Activated CD4-positive, alpha-beta T cell treated with anti-CD3 and anti-CD28 coated beads for 48 hours (primary cell): ENCODE measurements at regions not wholly inside any gene's neighbourhood (a gene's known extent, or its start where the extent isn't known, plus 50 kb on each side); places are given as distances from the start of the nearest gene placed in this dataset.

ENCODE experiments used
- DNase-seq: peaks from one replicate; pipeline ENCODE4 v3.0.0-alpha.2; 2020

DNA sequence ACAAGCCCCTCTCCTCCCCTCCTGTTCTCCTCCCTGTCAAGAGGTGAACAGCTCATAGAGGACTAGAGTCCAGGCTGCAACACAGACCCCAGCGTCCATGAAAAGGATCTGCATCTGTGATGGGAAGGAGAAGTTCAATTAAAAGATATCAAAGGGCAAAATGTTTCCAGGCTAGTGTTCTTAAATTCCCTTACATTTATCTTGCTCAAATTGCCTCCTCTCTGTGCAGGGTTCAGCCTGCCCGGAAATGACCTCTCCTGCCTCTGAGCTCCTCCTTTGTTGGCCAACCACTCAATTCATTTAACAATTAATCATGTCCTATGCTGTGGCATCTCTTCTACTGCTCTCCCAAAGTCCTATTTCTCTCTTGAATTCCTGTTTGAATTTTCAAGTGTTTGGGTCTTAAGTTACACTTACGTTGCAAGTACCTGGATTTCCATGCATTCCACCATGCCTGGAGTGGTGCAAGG lies 105.3 kb downstream of the TSN start:
- DNase-seq, result no peak

DNA sequence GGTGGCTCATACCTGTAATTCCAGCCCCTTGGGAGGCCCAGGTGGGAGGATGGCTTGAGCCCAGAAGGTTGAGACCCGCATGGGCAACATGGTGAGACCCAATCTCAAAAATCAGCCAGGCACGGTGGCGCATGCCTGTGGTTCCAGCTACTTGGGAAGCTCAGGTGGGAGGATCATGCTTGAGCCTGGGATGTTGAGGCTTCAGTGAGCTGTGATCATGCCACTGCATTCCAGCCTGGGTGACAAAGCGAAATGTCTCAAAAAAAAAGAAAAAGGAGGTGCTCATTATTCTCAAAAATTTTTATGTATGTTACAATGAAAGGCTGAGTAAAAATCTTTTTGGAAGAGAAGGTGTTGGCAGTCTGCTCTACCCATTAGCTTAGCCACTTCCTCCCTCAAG lies 106.8 kb downstream of the TSN start:
- no peak for DNase-seq

DNA sequence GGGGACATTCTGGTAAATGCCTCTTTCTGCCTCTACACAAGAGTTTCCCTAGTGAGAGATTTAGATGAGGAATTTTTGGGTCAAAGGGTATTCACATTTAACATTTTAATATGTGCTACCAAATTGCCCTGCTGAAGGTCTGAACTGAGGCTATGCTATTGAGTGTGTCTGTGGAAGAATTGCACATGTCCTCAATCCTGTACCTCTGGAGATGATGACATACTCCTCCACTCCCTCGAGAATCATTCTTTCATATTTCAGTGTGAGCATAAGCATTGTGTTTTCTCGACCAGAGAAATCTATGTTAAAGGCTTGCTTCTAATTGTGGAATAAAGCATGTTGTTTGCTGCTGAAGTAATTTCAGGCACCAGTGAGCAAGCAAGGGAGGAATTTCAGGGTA lies 110.5 kb downstream of the TSN start:
- no peak for DNase-seq

DNA sequence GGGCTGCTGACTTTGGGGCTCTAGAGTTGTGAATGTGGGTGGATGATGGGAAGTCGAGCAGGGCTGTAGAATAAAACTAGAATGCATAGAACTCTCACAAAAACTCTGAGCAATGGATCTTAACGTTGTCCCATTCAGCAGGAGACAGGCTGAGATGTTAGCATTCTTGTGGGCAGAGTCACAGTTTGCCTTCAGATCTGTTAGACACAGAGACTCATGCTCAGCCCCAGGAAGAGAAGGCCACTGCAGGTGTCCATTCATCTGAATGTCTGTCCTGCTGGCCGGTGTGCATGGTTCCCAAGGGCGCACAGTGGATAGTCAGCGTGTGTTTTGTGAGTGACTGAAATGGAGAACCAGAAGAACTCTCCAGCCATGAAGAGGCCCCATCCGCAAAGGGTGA lies 111.3 kb downstream of the TSN start:
- no peak for DNase-seq

DNA sequence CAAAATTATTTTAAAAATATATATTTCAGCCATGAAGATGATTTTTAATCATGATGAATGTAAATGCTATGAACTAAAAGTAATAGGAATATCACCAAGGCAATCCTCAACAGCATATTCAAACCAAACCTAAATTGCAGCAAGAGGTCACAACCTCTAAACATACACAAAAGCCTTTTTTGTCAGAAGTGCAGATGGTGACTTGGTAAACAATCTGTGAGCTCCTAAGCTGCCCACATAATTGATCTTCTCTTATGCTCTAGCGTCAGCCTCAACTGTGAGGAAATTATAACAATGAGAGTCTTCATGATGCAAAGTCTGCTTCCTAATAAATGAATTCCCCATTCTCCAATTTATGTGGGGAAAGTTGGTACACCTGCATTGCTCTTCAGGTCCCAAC lies 113.2 kb downstream of the TSN start:
- DNase-seq, result no peak

DNA sequence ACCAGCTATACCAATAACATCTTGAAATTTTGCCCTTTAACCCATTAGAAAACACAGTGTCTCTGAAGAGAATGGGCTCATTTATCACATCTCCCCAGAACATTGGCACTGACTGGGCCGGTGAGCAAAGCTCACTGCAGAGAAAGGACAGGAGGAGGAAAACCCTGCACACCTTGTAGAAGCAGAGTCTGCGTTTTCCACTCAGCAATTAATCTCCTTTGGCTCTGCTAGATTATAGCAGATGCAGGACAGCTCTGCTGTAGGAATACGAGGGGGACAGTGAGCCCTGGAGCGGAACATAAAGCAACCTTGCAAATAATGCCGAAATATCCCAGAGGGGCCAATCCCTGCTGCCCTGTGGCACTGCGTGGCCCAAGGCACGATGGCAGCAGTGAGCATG lies 113.9 kb downstream of the TSN start:
- DNase-seq, result no peak

DNA sequence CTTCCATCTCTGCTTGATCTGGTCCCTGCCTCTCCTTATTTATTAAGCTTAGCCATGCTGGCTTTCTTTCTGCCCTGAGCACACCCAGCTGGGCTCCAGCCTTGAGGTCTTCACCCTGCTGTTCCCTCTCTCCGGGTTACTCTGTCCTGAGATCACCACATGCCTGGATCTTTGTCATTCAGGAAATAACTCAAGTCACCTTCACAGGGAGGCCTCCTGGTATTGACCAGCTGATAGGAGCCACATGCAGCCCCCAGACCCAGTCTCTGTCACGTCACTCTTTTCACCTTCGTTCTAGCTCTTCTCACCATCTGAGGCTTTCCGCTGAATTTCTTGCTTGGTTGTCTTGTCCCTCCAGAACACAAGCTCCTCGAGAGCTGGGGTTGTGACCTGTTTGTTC lies 114.4 kb downstream of the TSN start:
- DNase-seq, result no peak

DNA sequence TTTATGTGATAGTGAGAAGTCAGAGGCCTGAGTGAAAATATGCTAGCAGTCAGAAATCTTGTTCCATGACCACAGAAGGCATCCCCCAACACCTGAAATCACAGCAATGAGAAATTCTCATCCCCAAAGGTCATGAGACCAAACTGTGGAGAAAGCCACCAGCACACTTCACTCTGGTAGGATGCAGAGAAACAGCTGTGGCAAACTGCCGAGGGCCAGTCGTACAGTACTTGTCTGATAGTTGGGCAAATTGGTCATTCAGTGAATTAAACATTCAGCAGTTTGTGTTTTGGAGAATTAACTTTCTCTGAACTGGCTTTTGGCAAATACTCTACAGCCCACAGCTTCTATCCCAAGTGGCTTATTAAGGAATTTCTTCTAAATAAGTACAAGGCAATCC lies 117.2 kb downstream of the TSN start:
- DNase-seq, result no peak

DNA sequence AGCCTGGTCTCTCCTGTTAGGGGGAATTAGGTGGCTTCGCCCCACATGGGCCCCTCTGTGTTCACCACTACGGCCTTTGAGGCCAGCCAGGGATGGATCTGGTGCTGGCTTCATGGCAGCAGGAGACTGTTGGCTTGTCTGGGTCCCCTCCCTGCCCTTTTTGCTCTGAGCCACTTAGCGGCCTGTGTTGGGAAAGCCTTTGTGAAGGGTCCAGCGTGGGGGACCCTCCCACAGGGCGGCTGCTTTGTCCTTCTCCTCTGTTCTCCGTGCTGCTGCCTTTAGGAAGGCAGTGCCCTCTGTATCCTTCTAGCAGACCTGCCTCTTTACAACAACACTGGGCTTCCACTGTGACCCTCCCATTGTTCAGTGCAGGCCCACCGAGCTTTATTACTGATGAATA lies 118.4 kb downstream of the TSN start:
- DNase-seq, result no peak

DNA sequence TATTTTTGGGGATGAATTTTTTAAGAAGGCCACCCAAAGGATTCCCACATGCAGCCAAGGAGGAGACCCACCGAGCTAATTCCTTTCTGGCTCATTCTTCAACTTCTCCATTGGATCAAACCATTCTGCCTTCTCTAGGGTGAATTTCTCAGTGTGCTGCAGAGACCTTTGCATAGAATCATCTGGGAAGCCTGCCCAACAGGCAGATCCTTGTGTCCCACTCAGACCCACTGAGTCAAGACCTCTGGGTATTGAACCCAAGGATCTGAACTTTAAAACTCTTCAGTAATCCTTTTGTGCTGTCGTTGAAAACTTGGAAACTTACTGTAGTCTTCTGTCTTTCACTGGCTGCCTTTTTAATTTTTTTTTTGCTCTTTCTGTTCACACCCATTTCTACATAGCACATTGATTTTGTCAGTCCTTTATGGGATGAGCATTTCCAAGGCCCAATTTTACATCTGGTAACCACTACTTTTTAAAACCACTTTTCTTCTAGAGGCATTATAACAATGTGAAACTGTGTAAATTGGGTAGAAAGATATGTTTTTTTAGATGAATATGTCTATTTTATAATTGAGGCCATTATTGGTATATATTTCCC lies 120.2 kb downstream of the TSN start:
- no peak for DNase-seq

DNA sequence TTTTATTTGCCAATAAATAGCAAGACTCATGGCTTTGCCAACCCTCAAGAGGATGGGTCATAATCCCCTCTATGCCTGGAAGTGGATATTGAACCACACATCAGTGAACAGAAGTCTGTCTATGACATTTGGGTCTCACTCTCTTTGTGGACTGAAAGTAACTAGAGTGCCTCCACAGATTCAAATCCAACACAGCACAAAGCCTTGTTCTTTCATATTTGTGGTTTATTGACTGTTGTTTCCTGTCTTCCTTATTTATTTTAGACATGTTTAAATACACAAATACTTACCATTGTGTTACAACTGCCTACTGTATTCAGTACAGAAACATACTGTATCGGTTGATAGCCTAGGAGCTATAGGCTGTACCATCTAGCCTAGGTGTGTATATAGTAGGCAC lies 121.9 kb downstream of the TSN start:
- DNase-seq, result no peak

DNA sequence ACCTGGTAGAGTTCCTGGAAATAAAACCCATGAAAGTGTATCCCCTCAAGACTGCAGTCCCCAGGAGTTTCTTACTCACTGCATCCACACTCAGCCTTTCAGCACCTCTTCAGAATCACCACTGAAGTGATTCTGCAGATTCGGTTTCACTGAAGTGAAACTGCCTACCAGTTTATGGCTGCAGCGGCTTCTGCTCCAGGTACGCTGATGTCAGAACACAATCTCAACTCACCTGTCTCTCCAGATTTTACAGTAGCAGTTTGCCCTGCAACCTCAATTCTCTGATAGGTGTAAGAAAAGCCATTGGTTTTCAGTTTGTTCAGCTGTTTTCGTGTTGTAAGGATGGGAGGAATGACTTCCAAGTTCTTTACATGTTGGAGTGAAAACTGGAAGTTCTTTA lies 124.8 kb downstream of the TSN start:
- no peak for DNase-seq

DNA sequence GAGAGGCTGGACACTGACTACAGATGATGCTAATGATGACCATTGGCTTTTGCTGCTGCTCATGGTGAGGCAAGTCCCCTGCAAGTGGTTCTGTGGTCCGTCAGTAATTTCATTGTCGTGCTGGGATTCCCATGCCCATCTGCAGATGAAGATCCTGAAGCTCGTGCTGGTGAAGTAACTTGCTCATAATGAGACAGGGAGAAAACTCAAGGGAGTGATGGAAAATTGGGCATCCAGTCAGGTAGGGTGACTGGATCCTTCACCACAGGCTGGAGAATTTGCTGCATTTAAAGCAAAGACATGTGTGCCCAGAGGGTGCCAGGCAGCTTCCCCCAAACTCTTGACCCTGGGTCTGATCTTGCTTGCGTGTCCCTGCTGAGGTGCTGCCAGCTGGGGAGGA lies 125.6 kb downstream of the TSN start:
- DNase-seq, result no peak

DNA sequence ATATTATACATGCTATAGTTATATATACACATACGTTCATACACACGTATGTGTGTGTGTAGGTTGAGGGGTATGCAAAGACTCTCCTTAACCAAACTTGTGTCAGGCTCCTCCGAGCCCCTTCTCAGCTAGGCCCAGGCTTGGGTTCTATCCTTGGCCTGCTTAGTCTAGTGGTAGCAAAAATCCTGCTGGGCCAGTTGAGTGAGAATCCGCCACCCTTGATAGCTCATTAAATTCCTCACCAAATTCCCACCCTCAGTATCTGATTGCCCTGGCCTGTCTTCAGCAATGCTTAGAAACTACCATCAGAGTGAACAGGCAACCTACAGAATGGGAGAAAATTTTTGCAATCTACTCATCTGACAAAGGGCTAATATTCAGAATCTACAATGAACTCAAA lies 126.5 kb downstream of the TSN start:
- no peak for DNase-seq

DNA sequence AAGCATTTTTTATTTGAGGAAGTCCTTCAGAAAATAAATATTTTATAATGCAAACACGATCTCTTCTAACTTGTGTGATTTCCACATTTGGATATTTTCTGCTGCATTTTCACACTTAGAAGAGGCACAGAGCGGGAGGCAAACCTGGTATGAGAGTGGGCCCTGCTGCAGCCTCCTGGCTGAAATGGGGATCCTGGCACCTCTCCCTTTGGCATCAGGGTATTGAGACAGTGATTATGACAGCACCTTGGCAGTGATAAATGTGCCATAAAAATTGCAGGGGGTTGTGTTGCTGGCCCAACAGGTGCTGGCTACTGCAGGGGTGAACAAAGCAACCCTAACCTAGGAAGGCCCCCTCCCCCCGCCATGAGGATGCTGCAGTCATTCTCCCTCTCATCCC lies 128.6 kb downstream of the TSN start:
- DNase-seq, result no peak

DNA sequence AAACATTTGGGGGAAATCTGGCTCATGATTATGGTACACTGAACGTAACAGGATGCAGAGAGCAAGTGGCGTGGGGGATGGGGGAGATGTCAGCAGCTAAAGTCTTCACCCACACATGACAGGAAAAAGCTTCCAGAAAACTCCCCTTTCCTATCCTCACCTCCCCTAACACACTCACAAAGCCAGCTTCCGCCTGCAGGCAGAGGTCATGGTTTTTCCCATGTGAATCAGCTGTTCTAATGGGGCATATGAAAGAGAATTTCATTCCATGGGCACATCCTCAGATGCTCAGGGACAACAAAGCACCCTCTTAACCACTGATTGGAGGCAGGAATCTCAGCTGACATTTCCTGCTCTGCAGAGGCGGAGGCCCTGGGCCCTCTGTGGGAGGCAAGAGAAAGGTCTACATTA lies 129.1 kb downstream of the TSN start:
- DNase-seq, result no peak

DNA sequence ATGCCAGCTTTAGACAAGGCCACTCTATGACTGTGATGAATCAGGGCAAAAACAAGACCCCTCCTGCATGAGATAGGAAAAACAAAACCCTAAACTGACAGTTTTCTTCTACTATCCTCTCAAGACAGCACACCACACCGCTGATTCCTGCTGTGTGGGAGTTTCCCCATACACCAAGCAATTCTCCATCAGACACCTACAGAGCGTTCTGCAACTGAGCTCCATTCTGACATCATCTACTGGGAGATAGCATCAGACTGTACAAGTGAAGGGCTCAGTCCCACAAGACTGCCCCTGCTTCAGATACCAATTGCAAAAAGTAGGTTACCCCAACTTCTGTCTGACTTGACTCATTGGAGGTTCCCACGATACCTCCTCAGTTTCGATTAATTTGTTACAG lies 130.6 kb downstream of the TSN start:
- no peak for DNase-seq

DNA sequence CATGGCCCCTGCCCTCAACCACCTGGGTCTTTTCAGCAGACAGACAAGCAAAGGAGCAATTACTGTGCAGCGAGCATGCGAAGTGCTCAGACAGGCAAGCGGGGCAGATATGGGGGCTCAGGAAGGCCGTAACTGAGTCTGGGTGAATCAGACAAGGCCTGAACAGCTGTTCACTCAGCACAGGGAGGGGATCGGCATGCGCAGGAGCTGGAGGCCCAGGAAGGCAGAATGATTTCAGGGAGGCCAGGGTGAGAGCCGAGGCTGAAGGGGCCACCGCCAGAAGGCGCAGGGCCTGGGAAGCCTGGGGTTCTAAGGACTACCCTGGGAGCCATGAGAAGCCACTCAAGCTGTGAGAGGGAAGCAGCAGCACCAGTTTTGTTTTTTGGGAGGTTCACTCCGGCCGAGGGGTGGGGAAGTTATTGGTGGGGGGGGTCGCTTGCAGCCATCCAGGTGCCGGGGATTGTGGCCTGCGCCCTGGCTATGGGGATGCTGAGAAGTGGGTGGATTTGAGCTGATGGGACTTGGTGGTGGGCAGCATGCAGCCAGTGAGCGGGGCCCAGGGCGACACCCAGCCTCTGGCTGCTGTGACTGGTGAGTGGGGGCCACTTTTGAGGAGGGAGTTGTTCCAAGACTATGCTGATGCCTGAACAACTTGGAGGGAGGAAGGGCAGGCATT lies 132.2 kb downstream of the TSN start:
- no peak for DNase-seq

DNA sequence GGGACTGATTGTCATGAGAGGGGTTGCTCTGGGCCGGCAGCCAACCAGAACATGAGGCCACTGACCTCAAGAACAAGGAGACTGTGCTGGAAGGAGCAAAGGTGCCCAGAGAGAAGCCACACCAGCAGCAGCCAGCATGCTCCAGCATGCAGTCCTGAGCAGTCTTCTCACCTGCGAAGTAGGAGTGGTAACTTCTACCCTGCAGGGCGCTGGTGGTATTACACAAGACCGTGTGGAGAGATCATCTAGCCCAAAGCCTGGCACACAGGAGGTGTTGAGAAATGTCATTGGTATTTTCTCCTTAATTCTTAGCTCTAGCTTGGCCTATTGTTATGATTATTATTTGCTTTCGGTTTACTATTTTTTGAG lies 132.7 kb downstream of the TSN start:
- peak; percentile 57 for DNase-seq

DNA sequence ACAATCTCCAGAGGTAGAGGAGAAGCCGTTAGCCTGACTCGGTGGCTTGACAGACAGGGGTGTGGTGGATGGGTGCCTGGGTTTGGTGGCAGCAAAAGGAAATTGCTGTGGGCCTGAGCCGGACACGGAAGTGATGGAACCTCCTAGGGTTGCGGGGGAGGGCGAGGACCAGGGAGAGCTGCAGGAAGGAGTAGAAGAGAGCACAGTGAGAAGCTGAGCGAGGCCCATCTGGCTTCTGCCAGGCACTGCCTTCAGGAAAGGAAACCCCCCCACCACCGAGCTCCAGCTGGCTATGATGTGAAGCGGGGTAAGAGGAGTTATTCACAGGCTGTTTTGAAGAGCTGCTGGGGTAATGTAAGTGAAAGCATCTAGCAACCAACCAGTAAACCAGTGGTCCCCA lies 134.6 kb downstream of the TSN start:
- DNase-seq, result no peak

DNA sequence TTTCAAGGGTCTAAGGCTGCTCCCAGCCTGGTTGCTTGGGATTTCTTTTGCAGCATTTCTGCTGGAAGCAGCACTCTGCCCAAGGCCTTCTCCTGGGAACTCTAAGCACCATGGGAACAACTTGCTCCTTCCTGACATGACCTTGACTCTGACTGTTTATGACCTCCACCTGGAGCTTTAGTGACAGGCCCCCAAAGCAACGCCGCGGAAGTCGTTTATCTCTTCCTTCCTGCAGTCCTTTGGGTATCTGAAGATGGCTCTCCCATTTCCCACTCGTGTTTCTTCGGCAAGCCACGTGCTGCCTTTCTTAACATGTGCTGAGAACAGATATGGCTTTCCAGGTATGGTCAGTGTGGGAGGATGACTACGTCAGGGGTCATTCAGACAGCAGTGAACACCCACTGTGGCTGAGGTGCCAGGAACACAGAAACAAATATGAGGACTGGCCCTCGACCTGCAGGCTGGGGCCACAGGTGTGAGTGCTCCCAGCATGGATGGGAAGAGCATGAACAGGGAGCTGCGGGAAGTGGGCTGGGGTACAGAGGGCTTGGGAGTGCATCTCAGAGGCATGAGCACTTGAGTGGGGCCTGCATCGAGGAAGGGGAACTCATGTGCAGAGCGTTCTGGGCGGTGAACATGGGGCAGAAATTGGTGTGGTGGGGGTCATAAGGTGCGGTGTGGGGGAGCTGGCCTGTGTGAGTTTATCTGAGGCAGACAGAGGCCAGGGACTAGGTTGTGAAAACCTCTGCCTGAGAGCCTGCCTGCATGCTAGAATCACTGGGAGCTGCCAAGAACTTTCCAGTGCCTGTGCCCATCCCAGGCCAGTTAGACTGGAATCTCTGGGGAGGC lies 140.5 kb downstream of the TSN start:
- no peak for DNase-seq

DNA sequence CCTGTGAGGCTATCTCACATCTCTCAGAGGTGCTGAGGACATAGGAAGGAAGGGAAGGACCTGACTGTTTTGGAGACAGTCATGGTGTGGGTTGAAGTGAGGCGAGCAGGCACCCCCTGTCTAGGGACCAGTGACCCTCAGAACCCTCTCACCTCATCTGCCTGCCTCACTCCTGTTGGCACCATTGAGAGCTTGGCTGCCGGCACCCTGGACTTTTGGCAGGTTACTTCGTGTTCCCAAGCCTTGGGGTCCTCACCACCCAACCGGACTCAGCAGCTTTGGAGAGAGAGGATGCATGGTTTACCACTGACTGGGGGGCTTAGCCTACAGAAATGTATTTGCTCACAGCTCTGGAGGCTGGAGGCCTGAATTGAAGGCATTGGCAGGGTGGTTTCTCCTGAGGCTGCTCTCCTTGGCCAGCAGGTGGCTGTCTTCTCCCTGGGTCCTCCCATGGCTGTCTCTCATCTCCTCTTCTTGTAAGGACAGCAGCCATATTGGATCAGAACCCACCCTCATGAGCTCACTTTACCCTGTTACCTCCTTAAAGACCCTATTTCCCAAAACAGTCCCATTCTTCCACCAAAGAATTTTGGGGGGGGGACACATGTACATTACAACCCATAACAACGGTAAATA lies 142.0 kb downstream of the TSN start:
- peak; percentile 34 for DNase-seq

DNA sequence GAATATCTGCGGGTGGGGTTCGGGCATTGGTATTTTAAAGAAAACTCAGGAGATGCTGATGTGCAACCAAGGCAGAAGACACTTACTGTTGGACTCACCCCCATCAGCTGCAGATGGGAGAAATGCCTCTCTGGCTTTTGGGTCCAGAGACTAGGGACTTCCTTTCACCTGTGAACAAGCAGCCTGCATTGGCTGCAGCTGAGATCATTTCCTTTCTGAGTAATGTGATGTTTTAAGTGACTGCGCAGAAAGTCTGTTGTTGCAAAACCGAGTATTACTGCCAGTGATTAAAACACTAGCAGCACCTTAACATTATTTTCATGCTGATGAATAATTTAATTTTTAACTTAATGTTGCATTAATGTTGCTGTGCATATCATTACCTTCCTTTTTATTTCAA lies 143.0 kb downstream of the TSN start:
- DNase-seq, result no peak

DNA sequence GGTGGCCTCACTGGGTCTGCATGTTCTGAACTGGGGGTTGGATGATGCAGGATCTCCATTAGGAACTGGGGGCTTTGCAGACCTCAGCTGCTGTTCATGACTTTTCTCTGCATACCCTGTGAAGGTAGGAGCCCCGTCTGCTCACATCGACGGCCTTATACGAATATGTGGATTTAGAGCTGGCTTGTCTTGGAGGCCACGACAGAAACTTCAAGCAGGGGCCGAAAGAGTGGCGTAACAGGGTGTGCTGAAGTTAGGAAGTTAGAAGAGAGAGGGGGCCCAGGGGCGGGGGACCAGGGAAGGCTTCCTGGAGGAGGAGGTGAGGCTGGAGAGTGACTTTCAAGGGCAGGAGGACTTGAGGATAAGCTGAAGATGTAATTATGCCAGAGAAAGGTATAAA lies 144.9 kb downstream of the TSN start:
- DNase-seq, result no peak
